Endothelial cell of umbilical vein (primary cell): ENCODE measurements at regions not wholly inside any gene's neighbourhood (a gene's known extent, or its start where the extent isn't known, plus 50 kb on each side); places are given as distances from the start of the nearest gene placed in this dataset.

Experiments
- BruUV-seq: library from RNA; stranded (reverse); fragments of 400-500 nt; replicated peaks from 2 replicates; lab custom pipeline; 2021; lab: Mats Ljungman, UMichigan
- CTCF ChIA-PET: fragments of 300-600, 350-600 bp; sonication (Branson Sonifier 250); formaldehyde crosslinking; loops from one replicate; lab custom pipeline; 2021; ENCODE audit warnings: antibody characterized with exemption, inconsistent platforms; lab: Charles Lee
- POLR2A ChIA-PET: fragments of 300-600, 350-600 bp; sonication (Branson Sonifier 250); formaldehyde crosslinking; loops from one replicate; lab custom pipeline; 2021; ENCODE audit warnings: antibody characterized with exemption, inconsistent platforms; lab: Charles Lee
- DNase-seq: peaks from one replicate; pipeline ENCODE4 v3.0.0-alpha.2; 2011; ENCODE audit warnings: low read depth, low spot score
- FAIRE-seq: peaks from 2 replicates; lab custom pipeline; 2011; peaks lifted over from hg19 to GRCh38; lab: Jason Lieb, UNC
- H2AFZ ChIP-seq: 2 replicates; pipeline ENCODE4 v1.6.0; 2012; ENCODE audit warnings: low read depth, low read length, control low read depth, inconsistent platforms
- H3K27ac ChIP-seq: 2 replicates; pipeline ENCODE4 v1.5.1; 2011; ENCODE audit warnings: low read depth, mild to moderate bottlenecking, control low read depth, low read length, moderate library complexity; ENCODE audit not compliant: insufficient read depth
- H3K27me3 ChIP-seq, 2 experiments: 2 replicates each; pipeline versions ENCODE4 v1.6.0 to v1.6.1; 2011; ENCODE audit warnings: low read length in 2 of 2, mixed read lengths in 1 of 2; ENCODE audit not compliant: control insufficient read depth in 2 of 2, insufficient read depth in 2 of 2
- H3K36me3 ChIP-seq, 2 experiments: 2 replicates in 1 of 2; 3 replicates in 1 of 2; pipeline ENCODE4 v1.5.1; 2011; ENCODE audit warnings: low read length in 2 of 2, mild to moderate bottlenecking in 1 of 2, moderate library complexity in 1 of 2; ENCODE audit not compliant: control insufficient read depth in 2 of 2, insufficient read depth in 2 of 2; ENCODE audit errors: extremely low read depth in 1 of 2
- H3K4me1 ChIP-seq: 3 replicates; pipeline ENCODE4 v1.5.1; 2011; ENCODE audit warnings: mild to moderate bottlenecking, low read length; ENCODE audit not compliant: control insufficient read depth, insufficient read depth; ENCODE audit errors: extremely low read depth
- H3K4me2 ChIP-seq: 2 replicates; pipeline ENCODE4 v1.6.1; 2011; ENCODE audit warnings: low read length, control low read depth, mixed read lengths; ENCODE audit not compliant: insufficient read depth
- H3K4me3 ChIP-seq, 3 experiments: fragments of 200-600 bp in 1 of 3; sonication (generic), shearing (Covaris generic) in 1 of 3; replicated peaks in 1 of 3; 2 replicates each; pipeline ENCODE4 v1.5.1; 2011 to 2016; ENCODE audit warnings: control low read depth in 3 of 3, low read length in 3 of 3, mild to moderate bottlenecking in 2 of 3, inconsistent platforms in 1 of 3, low read depth in 1 of 3, moderate library complexity in 1 of 3; ENCODE audit not compliant: insufficient read depth in 1 of 3
- H3K79me2 ChIP-seq: 2 replicates; pipeline ENCODE4 v1.6.0; 2012; ENCODE audit warnings: low read length, inconsistent platforms; ENCODE audit not compliant: control insufficient read depth, insufficient read depth
- H3K9ac ChIP-seq: replicated peaks from 2 replicates; pipeline ENCODE3; 2011; ENCODE audit warnings: low read length, control low read depth; ENCODE audit not compliant: insufficient read depth; ENCODE audit errors: extremely low read depth
- H3K9me1 ChIP-seq: replicated peaks from 3 replicates; pipeline ENCODE4 v1.6.0; 2011; ENCODE audit warnings: mild to moderate bottlenecking, low read length; ENCODE audit not compliant: control insufficient read depth, insufficient read depth; ENCODE audit errors: extremely low read depth
- H3K9me3 ChIP-seq: replicated peaks from 2 replicates; pipeline ENCODE4 v1.5.1; 2012; ENCODE audit warnings: low read length, inconsistent platforms; ENCODE audit not compliant: control insufficient read depth, insufficient read depth
- H4K20me1 ChIP-seq: replicated peaks from 2 replicates; pipeline ENCODE3; 2011; ENCODE audit warnings: mild to moderate bottlenecking, low read length; ENCODE audit not compliant: control insufficient read depth, insufficient read depth; ENCODE audit errors: extremely low read depth
- CTCF ChIP-seq, 2 donors: IDR thresholded peaks; 1 replicate in 1 of 2; 2 replicates in 1 of 2; pipeline ENCODE4 v1.5.1; 2011; ENCODE audit warnings: low read length in 2 of 2, mild to moderate bottlenecking in 2 of 2, moderate library complexity in 2 of 2, control low read depth in 1 of 2, inconsistent platforms in 1 of 2, low read depth in 1 of 2; ENCODE audit not compliant: insufficient read depth in 1 of 2; ENCODE audit errors: extremely low read depth in 1 of 2
- FOS ChIP-seq: IDR thresholded peaks from 2 replicates; pipeline ENCODE4 v1.6.1; 2011; ENCODE audit warnings: mild to moderate bottlenecking, low read length, moderate library complexity, borderline replicate concordance; ENCODE audit not compliant: insufficient read depth
- GATA2 ChIP-seq: IDR thresholded peaks from 2 replicates; pipeline ENCODE4 v1.7.0; 2011; ENCODE audit warnings: low read depth, mild to moderate bottlenecking, moderate library complexity, mixed read lengths, low read length; ENCODE audit not compliant: insufficient read length, insufficient read depth
- JUN ChIP-seq: IDR thresholded peaks from 2 replicates; pipeline ENCODE4 v1.6.1; 2011; ENCODE audit warnings: borderline replicate concordance, low read depth; ENCODE audit not compliant: insufficient read length, insufficient read depth
- POLR2A ChIP-seq: IDR thresholded peaks from 2 replicates; pipeline ENCODE4 v1.6.1; 2012; ENCODE audit warnings: low read depth, mild to moderate bottlenecking, control low read depth, low read length
- dilution Hi-C: fragments of 300-500 bp; cut with MboI; formaldehyde crosslinking; loops from one replicate; pipeline ENCODE4 v1.15.0; 2019; ENCODE audit warnings: low sequenced_read_pairs; ENCODE audit not compliant: extremely low pct_ligation_motif_present
- intact Hi-C: fragments of 100-400 bp; cut with micrococcal nuclease; formaldehyde crosslinking; loops from one replicate; pipeline ENCODE4 v1.10.0; 2022

- H3K9me3 ChIP-seq: no peaks in the 10 kb centered on the region
- TF ChIP-seq CTCF (IDR thresholded peaks at IDR 0.05; ENCODE audit: extremely low read depth in 1 of 2, insufficient read depth in 1 of 2, low read depth in 1 of 2, low read length in 2 of 2) (no peak), JUN (peak; percentile 66), FOS (peak; percentile 48), GATA2 (peak; percentile 72), POLR2A (no peak)
- H3K27ac ChIP-seq: peak overlapping the region; percentile 74
- no peaks in the 10 kb centered on the region for H3K9me1 ChIP-seq
- FAIRE-seq: peak; percentile 88
- H3K27me3 ChIP-seq: no peaks in the 10 kb centered on the region
- peak overlapping the region; percentile 61 for H3K9ac ChIP-seq
- peak overlapping the region; percentile 61 for H2AFZ ChIP-seq
- peak; percentile 94 for DNase-seq
- H3K79me2 ChIP-seq: no peaks in the 10 kb centered on the region
- H3K4me1 ChIP-seq: peaks cover 36% of the 10 kb centered on the region
- TSS peak; percentile 24 for BruUV-seq
- dilution Hi-C loops (no loop called here), intact Hi-C loops (loop anchor here (1.0 to 2.0 kb wide), 2 partner anchors 27 to 584 kb away; partner anchors contain the start of gene CLEC14A)
- H4K20me1 ChIP-seq: no peaks in the 10 kb centered on the region
- POLR2A ChIA-PET: interaction anchor here (0.7 kb wide), 2 partner anchors 26 to 281 kb away, joined by 3 to 4 read pairs; no protein-coding TSS in a partner anchor
- peak overlapping the region; percentile 70 for H3K4me2 ChIP-seq
- H3K36me3 ChIP-seq: no peaks in the 10 kb centered on the region
- CTCF ChIA-PET: interaction anchor here (0.7 to 1.7 kb wide), 3 partner anchors 45 to 937 kb away, joined by 4 to 5 read pairs (median 4); no protein-coding TSS in a partner anchor
- peak overlapping the region in 1 of 3 experiments; percentile 12 for H3K4me3 ChIP-seq
These were observed 263.2 kb downstream of the SEC23A start for GRCh38 chr14:38839694-38840365.
